Hypothalamus (tissue), 51 donors: ENCODE measurements at regions not wholly inside any gene's neighbourhood (a gene's known extent, or its start where the extent isn't known, plus 50 kb on each side); places are given as distances from the start of the nearest gene placed in this dataset.

ENCODE experiments used
- DNase-seq, 51 donors: peaks; one replicate each; lab custom pipeline; 2025; lab: John Stamatoyannopoulos, UW

- DNase-seq = no peak
These were observed 64.9 kb upstream of the SLC38A2 start for GRCh38 chr12:46437469-46437868.

GRCh38 chr12:46436747-46437146 lies 64.2 kb upstream of the SLC38A2 start:
- no peak for DNase-seq

GRCh38 chr12:46435625-46436024 lies 63.1 kb upstream of the SLC38A2 start:
- DNase-seq = no peak

- no peak for DNase-seq
These were observed 62.5 kb upstream of the SLC38A2 start for GRCh38 chr12:46435029-46435428.

GRCh38 chr12:46433829-46434228 lies 61.3 kb upstream of the SLC38A2 start:
- DNase-seq = no peak

- no peak for DNase-seq
These were observed 59.8 kb upstream of the SLC38A2 start for GRCh38 chr12:46432325-46432724.

- no peak for DNase-seq
These were observed 57.9 kb upstream of the SLC38A2 start for GRCh38 chr12:46430340-46430948.
